Small intestine (tissue), 7 donors: ENCODE measurements at regions not wholly inside any gene's neighbourhood (a gene's known extent, or its start where the extent isn't known, plus 50 kb on each side); places are given as distances from the start of the nearest gene placed in this dataset.

Source experiments
- DNase-seq, 2 donors: peaks; one replicate each; pipeline versions ENCODE4 v3.0.0 to v3.0.0-alpha.2; 2013
- FAIRE-seq: peaks from 2 replicates; lab custom pipeline; 2012; peaks lifted over from hg19 to GRCh38; lab: Jason Lieb, UNC
- H3K27ac ChIP-seq, 3 donors: one replicate each; pipeline ENCODE4 v1.5.1; 2013; ENCODE audit warnings: low read length in 2 of 3, mild to moderate bottlenecking in 2 of 3, control low read depth in 1 of 3, inconsistent platforms in 1 of 3, low read depth in 1 of 3, moderate library complexity in 1 of 3
- H3K27me3 ChIP-seq, 3 donors: one replicate each; pipeline ENCODE4 v1.6.1; 2013; ENCODE audit warnings: low read length in 3 of 3, inconsistent platforms in 1 of 3; ENCODE audit not compliant: control insufficient read depth in 3 of 3, insufficient read depth in 3 of 3
- H3K36me3 ChIP-seq, 3 donors: one replicate each; pipeline ENCODE4 v1.6.1; 2013; ENCODE audit warnings: low read length in 3 of 3, inconsistent platforms in 1 of 3, low read depth in 1 of 3, mild to moderate bottlenecking in 1 of 3, moderate library complexity in 1 of 3; ENCODE audit not compliant: control insufficient read depth in 3 of 3, insufficient read depth in 2 of 3
- H3K4me1 ChIP-seq, 3 donors: one replicate each; pipeline ENCODE4 v1.6.1; 2013; ENCODE audit warnings: low read length in 2 of 3, inconsistent platforms in 1 of 3, low read depth in 1 of 3, mild to moderate bottlenecking in 1 of 3, moderate library complexity in 1 of 3; ENCODE audit not compliant: control insufficient read depth in 3 of 3, insufficient read depth in 2 of 3
- H3K4me3 ChIP-seq, 3 donors: one replicate each; pipeline ENCODE4 v1.5.1; 2013; ENCODE audit warnings: low read length in 3 of 3, control low read depth in 1 of 3, inconsistent platforms in 1 of 3, low read depth in 1 of 3, mild to moderate bottlenecking in 1 of 3, moderate library complexity in 1 of 3
- H3K9me3 ChIP-seq, 2 donors: one replicate each; pipeline ENCODE4 v1.6.1; 2013; ENCODE audit warnings: low read depth in 1 of 2, low read length in 1 of 2; ENCODE audit not compliant: control insufficient read depth in 2 of 2, insufficient read depth in 1 of 2
- WGBS, 3 donors: extraction: QIAGEN DNeasy Blood & Tissue Kit; methylation state at CpG; one replicate each; pipeline ENCODE4 v1.1.7; 2013; 5-methylcytosine and 5-hydroxymethylcytosine counted together
- donor health status: healthy with polysubstance abuse.
- donor health status: control.
- donor health status: control.
- donor health status: Bipolar disorder and iron deficiency.
- donor health status: healthy.

DNA sequence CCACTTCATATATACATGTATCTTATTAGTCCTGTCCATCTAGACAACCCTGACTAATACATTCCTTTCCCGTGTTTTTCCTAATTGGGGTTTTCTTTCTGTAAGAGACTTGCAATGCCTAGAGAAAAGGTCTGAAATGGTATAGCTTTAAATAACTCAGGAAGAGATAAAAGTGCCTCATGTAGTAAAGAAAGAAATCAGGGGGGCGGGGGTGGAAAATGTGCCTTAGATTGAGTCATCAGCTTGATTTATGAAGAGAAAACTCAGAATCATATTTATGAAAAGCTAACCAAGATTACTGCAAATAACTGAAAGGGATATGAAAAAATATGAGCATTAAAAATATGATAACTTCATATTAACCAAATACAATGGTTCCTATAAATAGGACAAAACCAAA, 345.8 kb upstream of the CHRM3 start:
- Histone ChIP-seq H3K4me1 (no peaks in the 10 kb centered on the region), H3K27ac (no peak overlapping the region), H3K27me3 (no peaks in the 10 kb centered on the region), H3K9me3 (no peaks in the 10 kb centered on the region), H3K4me3 (no peak overlapping the region), H3K36me3 (no peaks in the 10 kb centered on the region)
- WGBS, 3 donors: 78 to 86% (median 81%) methylated on average over 2 of the region's 2 CpGs
- DNase-seq (no peak), FAIRE-seq (no peak)

DNA sequence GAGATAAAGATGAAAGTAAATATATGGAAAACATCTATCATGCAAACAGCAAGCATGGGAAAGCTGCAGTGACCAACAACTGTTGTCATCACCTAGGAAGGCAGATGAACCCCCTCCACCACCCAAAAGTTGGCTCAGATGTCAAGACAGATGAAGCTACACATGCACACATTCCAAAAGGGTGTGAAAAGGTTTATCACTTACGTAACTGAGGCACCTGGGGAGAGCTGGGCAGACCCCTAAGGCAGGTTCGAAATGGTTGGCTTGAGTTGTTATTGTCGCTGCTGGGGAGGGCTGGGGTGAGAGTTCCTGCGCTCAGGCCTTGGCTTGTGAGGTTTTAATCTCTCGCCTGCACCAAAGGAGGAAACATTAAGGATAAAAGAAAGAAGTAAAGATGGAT, 355.1 kb upstream of the CHRM3 start:
- WGBS, 3 donors: 85 to 89% (median 87%) methylated on average over 5 of the region's 5 CpGs
- no peak for FAIRE-seq

DNA sequence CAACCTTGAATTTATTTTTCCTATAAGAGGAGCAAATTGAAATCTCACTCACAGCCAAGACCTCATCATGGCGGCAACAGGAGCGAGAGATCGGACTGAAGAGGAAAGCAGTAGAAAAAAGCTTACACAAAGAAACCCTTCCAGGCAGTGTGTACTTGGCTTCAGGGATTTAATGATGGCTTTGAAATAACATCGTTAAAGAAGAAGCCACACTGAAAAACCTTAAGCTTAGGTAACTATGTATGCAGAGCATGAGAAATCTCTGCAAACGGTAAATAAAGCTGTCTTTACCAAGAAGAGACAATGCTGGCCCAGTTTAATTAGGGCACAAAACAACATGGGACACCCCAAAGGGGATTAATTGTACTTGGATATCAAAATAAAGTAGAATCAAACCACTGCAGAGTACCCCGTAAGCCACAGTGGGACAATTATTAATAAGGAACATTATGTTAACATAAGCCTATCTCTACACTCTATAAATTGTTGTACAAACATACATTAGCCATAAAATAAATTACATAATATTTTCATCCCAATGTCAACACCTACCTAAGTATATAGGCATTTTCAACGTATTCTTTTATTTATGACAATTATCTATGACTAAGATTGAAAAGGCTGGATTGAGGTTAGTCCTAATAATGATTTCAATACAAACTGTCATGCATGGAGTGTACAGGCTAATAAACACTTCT, 360.2 kb upstream of the CHRM3 start:
- WGBS, 3 donors: 77 to 82% (median 82%) methylated on average over 7 of the region's 7 CpGs
- no peak for FAIRE-seq

More for the DNA sequence above, 355.1 kb upstream of the CHRM3 start:
- Histone ChIP-seq H3K27me3 (no peaks in the 10 kb centered on the region), H3K9me3 (peaks cover 0 to 12% of the 10 kb centered on the region in 2 donors), H3K27ac (no peak overlapping the region), H3K36me3 (no peaks in the 10 kb centered on the region), H3K4me1 (no peaks in the 10 kb centered on the region), H3K4me3 (no peak overlapping the region)
- DNase-seq: no peak

DNA sequence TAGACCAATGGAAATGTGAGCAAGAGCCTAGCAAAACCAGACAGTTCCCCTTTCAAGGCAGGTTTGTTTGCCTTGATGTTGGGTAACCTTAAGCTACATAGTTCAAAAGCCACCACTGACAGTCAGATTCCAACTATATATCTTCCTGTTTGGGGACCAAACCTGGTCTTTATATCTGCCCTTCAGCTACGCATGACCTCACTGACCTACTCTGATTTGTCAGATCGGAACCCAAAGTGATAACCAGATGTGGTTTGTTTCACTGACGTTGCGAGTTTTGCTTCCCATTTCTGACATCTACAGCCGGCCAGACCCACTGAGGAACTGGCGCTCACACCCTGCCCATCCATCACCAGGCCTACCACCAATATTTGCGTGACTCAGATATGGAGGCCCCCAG, 361.1 kb upstream of the CHRM3 start:
- Histone ChIP-seq H3K27ac (no peak overlapping the region), H3K36me3 (no peaks in the 10 kb centered on the region), H3K4me3 (no peak overlapping the region), H3K9me3 (no peaks in the 10 kb centered on the region), H3K27me3 (no peaks in the 10 kb centered on the region), H3K4me1 (no peaks in the 10 kb centered on the region)
- FAIRE-seq (no peak), DNase-seq (no peak)
- 84 to 91% (median 86%) methylated on average over 7 of the region's 7 CpGs for WGBS, 3 donors

More for the DNA sequence above, 360.2 kb upstream of the CHRM3 start:
- H3K27ac ChIP-seq: no peak overlapping the region
- H3K27me3 ChIP-seq: no peaks in the 10 kb centered on the region
- no peak for DNase-seq
- no peaks in the 10 kb centered on the region for H3K4me1 ChIP-seq
- no peaks in the 10 kb centered on the region for H3K36me3 ChIP-seq
- no peak overlapping the region for H3K4me3 ChIP-seq
- no peaks in the 10 kb centered on the region for H3K9me3 ChIP-seq

DNA sequence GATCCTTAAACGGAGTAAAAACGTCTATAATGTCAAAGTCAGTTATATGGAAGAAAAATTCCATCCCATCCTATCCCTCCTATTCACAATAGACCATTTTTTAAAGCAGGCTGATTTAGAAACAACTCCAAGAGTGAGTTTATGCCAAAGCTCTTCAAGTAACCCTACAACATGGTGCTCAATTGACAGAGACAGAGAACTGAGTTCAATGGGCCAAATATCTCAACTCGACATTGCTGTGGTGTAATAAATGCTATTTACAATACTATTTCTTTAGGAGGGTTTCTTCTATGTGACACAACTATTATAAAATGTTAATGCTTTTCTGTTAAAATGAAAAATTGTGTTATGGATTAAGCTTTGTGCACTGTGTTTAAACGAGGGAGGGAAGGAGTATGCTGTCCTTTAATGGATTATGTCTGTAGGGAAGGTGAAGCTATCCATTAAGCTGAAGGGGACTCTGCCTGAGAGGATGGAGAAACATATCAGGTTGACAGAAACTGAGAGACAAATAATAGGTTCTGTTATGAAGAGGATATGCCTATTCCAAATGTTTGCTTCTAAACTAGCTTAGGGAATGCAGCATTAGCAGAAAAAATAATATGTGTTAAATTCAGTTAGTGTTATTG, 362.5 kb upstream of the CHRM3 start:
- FAIRE-seq (no peak), DNase-seq (no peak)
- Histone ChIP-seq H3K36me3 (no peaks in the 10 kb centered on the region), H3K4me1 (no peaks in the 10 kb centered on the region), H3K4me3 (no peak overlapping the region), H3K27ac (no peak overlapping the region), H3K27me3 (no peaks in the 10 kb centered on the region), H3K9me3 (no peaks in the 10 kb centered on the region)
- 44 to 63% (median 50%) methylated on average over 4 of the region's 4 CpGs for WGBS, 3 donors

DNA sequence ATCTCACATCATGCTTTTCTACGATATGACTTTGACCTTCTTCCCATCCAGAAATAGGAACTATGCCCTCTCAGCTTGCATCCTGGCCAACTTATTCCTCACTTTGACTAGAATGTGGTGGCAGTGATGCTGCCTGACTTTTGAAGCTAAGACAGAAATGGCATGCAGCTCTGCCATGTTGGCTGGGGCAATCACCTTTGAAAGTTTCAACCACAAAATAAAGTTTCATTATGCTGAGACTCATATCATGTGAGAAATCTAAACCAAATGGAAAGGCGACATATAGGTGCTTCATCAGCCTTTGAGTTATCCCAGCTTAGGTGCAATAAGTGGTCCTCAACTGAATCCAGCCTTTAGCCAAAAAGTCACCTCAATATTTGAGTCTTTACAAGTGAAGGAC, 370.0 kb upstream of the CHRM3 start:
- H3K9me3 ChIP-seq: no peaks in the 10 kb centered on the region
- no peak overlapping the region for H3K27ac ChIP-seq
- no peaks in the 10 kb centered on the region for H3K36me3 ChIP-seq
- DNase-seq (no peak), FAIRE-seq (no peak)
- H3K27me3 ChIP-seq: no peaks in the 10 kb centered on the region
- H3K4me3 ChIP-seq: no peak overlapping the region
- H3K4me1 ChIP-seq: no peaks in the 10 kb centered on the region
- WGBS, 3 donors: 88% methylated on average over 2 of the region's 2 CpGs

DNA sequence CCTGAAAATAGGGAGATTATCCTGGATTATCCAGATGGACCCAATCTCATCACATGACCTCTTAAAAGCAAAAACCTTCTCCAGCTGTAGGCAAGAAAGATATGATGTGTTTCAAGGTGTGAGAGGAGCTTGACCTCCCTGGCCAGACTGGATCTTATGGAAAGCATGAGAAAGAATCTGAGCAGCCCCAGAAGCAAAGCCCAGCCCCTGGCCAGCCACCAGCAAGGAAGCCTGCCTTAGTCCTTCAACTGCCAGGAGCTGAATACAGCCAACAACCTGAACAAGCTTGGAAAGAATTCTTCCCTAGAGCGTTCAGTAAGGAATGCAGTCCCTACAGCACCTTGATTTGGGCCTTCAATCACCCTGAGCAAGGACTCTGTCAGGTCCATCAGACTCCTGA, 375.0 kb upstream of the CHRM3 start:
- Histone ChIP-seq H3K9me3 (no peaks in the 10 kb centered on the region), H3K27me3 (no peaks in the 10 kb centered on the region), H3K4me1 (no peaks in the 10 kb centered on the region), H3K27ac (no peak overlapping the region), H3K36me3 (no peaks in the 10 kb centered on the region), H3K4me3 (no peak overlapping the region)
- FAIRE-seq: no peak
- 73 to 82% (median 79%) methylated on average over 1 of the region's 1 CpG for WGBS, 3 donors
- DNase-seq: no peak

DNA sequence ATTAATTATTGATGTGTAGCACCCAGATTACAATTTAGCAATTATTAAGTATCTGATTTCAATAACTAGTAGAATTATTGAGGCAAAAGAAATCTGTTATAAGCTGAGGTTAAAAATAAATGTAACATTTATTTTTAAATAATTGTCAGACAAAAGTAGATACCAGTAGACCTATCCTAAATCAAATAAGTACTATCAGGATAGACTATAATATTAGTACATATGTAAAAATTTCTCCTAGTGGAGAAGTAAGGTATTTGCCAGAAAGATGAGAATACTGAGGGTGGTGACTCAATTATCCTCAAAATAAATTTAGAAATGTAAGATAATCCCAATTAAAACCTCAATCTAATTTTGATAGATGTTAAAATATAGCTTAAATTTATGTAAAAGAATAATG, 377.8 kb upstream of the CHRM3 start:
- no peak for FAIRE-seq
- H3K4me1 ChIP-seq: peaks cover 0 to 2% (median 0%) of the 10 kb centered on the region in 3 donors
- H3K27ac ChIP-seq: no peak overlapping the region
- no peak overlapping the region for H3K4me3 ChIP-seq
- H3K36me3 ChIP-seq: no peaks in the 10 kb centered on the region
- DNase-seq: no peak
- no peaks in the 10 kb centered on the region for H3K27me3 ChIP-seq
- no peaks in the 10 kb centered on the region for H3K9me3 ChIP-seq
